ENCODE measurements at regions not wholly inside any gene's neighbourhood (a gene's known extent, or its start where the extent isn't known, plus 50 kb on each side); places are given as distances from the start of the nearest gene placed in this dataset.

GRCh38 chr1:228963795-228964177 lies 228.5 kb downstream of the RHOU start:
- H3K27me3 Mint-ChIP-seq (ENCODE audit: low read depth): peaks cover 12% of the 10 kb centered on the region

GRCh38 chr1:228964178-228965089 lies 229.2 kb downstream of the RHOU start:
- Mint-ChIP-seq H3K36me3 (ENCODE audit: low read depth) (no peaks in the 10 kb centered on the region), H3K4me3 (ENCODE audit: low read depth) (no peak overlapping the region), H3K27me3 (ENCODE audit: low read depth) (peaks cover 12% of the 10 kb centered on the region), H3K4me1 (ENCODE audit: low read depth) (no peaks in the 10 kb centered on the region), H3K27ac (no peak overlapping the region), H3K9me3 (no peaks in the 10 kb centered on the region)
- intact Hi-C loops (cut with micrococcal nuclease): no loop called here
- DNase-seq (ENCODE audit: low spot score): no peak

More at GRCh38 chr1:228963795-228964177, 228.5 kb downstream of the RHOU start:
- H3K27ac Mint-ChIP-seq: no peak overlapping the region
- intact Hi-C loops (cut with micrococcal nuclease): no loop called here
- no peaks in the 10 kb centered on the region for H3K9me3 Mint-ChIP-seq
- H3K4me3 Mint-ChIP-seq (ENCODE audit: low read depth): no peak overlapping the region
- DNase-seq (ENCODE audit: low spot score): no peak
- no peaks in the 10 kb centered on the region for H3K4me1 Mint-ChIP-seq (ENCODE audit: low read depth)
- no peaks in the 10 kb centered on the region for H3K36me3 Mint-ChIP-seq (ENCODE audit: low read depth)

DNA sequence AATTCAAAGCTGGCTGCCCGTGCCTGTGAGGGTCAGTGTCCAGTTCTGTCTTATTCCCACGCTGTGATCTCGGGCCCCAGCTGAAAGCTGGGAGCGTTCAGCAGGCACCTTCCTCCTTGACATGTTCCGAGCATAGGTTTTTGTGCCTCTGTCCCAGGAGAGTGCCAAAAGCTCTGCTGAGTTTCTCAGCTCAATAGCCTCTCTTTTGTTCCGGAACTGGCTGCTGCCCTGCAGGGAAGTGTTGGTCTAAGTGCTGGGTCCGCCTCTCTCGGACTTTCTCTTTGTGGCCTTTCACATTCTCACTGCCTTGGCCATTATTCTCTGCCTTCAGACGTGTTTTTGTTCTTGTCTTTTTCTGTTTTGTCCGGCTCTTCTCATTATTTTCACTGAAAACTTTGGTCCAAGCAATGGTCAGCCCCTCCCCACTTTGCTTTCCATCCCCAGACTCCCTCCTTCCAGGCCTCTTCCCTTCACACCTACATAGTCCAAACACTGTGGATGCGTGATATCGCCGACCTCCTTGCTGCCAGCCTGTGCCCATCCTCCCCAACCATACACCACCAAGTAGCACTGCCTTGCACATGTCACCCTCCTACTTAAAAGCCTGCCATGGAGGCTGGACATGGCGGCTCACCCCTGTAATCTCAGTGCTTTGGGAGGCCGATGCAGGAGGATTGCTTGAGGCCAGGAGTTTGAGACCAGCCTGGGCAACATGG lies 233.8 kb downstream of the RHOU start:
- Mint-ChIP-seq H3K4me1 (ENCODE audit: low read depth) (no peaks in the 10 kb centered on the region), H3K9me3 (no peaks in the 10 kb centered on the region), H3K27ac (no peak overlapping the region), H3K4me3 (ENCODE audit: low read depth) (no peak overlapping the region), H3K36me3 (ENCODE audit: low read depth) (no peaks in the 10 kb centered on the region), H3K27me3 (ENCODE audit: low read depth) (peaks cover 17% of the 10 kb centered on the region)
- intact Hi-C loops (cut with micrococcal nuclease): no loop called here
- DNase-seq (ENCODE audit: low spot score): no peak

- no peak overlapping the region for H3K27ac Mint-ChIP-seq
- H3K9me3 Mint-ChIP-seq: no peaks in the 10 kb centered on the region
- H3K36me3 Mint-ChIP-seq (ENCODE audit: low read depth): no peaks in the 10 kb centered on the region
- H3K27me3 Mint-ChIP-seq (ENCODE audit: low read depth): peaks cover 14% of the 10 kb centered on the region
- no peak for DNase-seq (ENCODE audit: low spot score)
- H3K4me3 Mint-ChIP-seq (ENCODE audit: low read depth): no peak overlapping the region
- no peaks in the 10 kb centered on the region for H3K4me1 Mint-ChIP-seq (ENCODE audit: low read depth)
- intact Hi-C loops (cut with micrococcal nuclease): no loop called here
Measured at GRCh38 chr1:228969953-228970800, 234.9 kb downstream of the RHOU start.

DNA sequence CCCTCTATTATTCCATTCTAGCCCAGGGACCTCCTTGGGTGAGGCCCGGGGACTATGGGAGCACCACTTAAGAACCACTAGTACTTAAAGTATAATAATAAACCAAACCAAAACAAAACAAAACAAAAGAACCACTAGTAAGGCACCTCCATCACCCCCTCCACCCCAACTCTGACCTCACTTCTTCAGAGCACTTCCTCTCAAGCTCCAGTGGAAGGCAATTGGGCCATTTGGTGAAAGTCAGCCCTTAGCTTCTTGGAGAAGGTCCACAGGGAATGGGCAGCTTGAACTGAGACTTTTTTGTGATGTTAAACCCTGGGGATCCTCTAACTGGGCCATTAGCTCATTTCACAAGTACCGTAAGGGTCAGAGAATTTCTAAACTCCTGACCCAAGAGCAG lies 237.3 kb downstream of the RHOU start:
- peaks cover 5% of the 10 kb centered on the region for H3K27me3 Mint-ChIP-seq (ENCODE audit: low read depth)
- H3K9me3 Mint-ChIP-seq: no peaks in the 10 kb centered on the region
- DNase-seq (ENCODE audit: low spot score): no peak
- intact Hi-C loops (cut with micrococcal nuclease): no loop called here
- no peak overlapping the region for H3K4me3 Mint-ChIP-seq (ENCODE audit: low read depth)
- H3K36me3 Mint-ChIP-seq (ENCODE audit: low read depth): no peaks in the 10 kb centered on the region
- H3K27ac Mint-ChIP-seq: no peak overlapping the region
- no peaks in the 10 kb centered on the region for H3K4me1 Mint-ChIP-seq (ENCODE audit: low read depth)

- H3K27me3 Mint-ChIP-seq (ENCODE audit: low read depth): peaks cover 5% of the 10 kb centered on the region
Measured at GRCh38 chr1:228974273-228974672, 239.0 kb downstream of the RHOU start.

GRCh38 chr1:228975238-228975907 lies 240.1 kb downstream of the RHOU start:
- H3K4me3 Mint-ChIP-seq (ENCODE audit: low read depth): no peak overlapping the region
- no peak for DNase-seq (ENCODE audit: low spot score)
- H3K36me3 Mint-ChIP-seq (ENCODE audit: low read depth): no peaks in the 10 kb centered on the region
- peaks cover 2% of the 10 kb centered on the region for H3K27me3 Mint-ChIP-seq (ENCODE audit: low read depth)
- H3K4me1 Mint-ChIP-seq (ENCODE audit: low read depth): no peaks in the 10 kb centered on the region
- no peak overlapping the region for H3K27ac Mint-ChIP-seq
- no peaks in the 10 kb centered on the region for H3K9me3 Mint-ChIP-seq
- intact Hi-C loops (cut with micrococcal nuclease): no loop called here

More at GRCh38 chr1:228974273-228974672, 239.0 kb downstream of the RHOU start:
- Mint-ChIP-seq H3K9me3 (no peaks in the 10 kb centered on the region), H3K36me3 (ENCODE audit: low read depth) (no peaks in the 10 kb centered on the region), H3K4me3 (ENCODE audit: low read depth) (no peak overlapping the region), H3K27ac (no peak overlapping the region), H3K4me1 (ENCODE audit: low read depth) (no peaks in the 10 kb centered on the region)
- DNase-seq (ENCODE audit: low spot score): no peak
- intact Hi-C loops (cut with micrococcal nuclease): no loop called here

- Mint-ChIP-seq H3K9me3 (no peaks in the 10 kb centered on the region), H3K4me3 (ENCODE audit: low read depth) (no peak overlapping the region), H3K27me3 (ENCODE audit: low read depth) (no peaks in the 10 kb centered on the region), H3K27ac (no peak overlapping the region), H3K4me1 (ENCODE audit: low read depth) (no peaks in the 10 kb centered on the region), H3K36me3 (ENCODE audit: low read depth) (no peaks in the 10 kb centered on the region)
- intact Hi-C loops (cut with micrococcal nuclease): no loop called here
- no peak for DNase-seq (ENCODE audit: low spot score)
Measured at GRCh38 chr1:228976316-228976715, 241.0 kb downstream of the RHOU start.

GRCh38 chr1:228977307-228977706 lies 242.0 kb downstream of the RHOU start:
- DNase-seq (ENCODE audit: low spot score): no peak
- intact Hi-C loops (cut with micrococcal nuclease): no loop called here
- no peaks in the 10 kb centered on the region for H3K9me3 Mint-ChIP-seq
- no peaks in the 10 kb centered on the region for H3K36me3 Mint-ChIP-seq (ENCODE audit: low read depth)
- H3K27me3 Mint-ChIP-seq (ENCODE audit: low read depth): no peaks in the 10 kb centered on the region
- H3K4me3 Mint-ChIP-seq (ENCODE audit: low read depth): no peak overlapping the region
- no peaks in the 10 kb centered on the region for H3K4me1 Mint-ChIP-seq (ENCODE audit: low read depth)
- H3K27ac Mint-ChIP-seq: no peak overlapping the region

GRCh38 chr1:228977741-228978140 lies 242.5 kb downstream of the RHOU start:
- DNase-seq (ENCODE audit: low spot score): no peak

DNA sequence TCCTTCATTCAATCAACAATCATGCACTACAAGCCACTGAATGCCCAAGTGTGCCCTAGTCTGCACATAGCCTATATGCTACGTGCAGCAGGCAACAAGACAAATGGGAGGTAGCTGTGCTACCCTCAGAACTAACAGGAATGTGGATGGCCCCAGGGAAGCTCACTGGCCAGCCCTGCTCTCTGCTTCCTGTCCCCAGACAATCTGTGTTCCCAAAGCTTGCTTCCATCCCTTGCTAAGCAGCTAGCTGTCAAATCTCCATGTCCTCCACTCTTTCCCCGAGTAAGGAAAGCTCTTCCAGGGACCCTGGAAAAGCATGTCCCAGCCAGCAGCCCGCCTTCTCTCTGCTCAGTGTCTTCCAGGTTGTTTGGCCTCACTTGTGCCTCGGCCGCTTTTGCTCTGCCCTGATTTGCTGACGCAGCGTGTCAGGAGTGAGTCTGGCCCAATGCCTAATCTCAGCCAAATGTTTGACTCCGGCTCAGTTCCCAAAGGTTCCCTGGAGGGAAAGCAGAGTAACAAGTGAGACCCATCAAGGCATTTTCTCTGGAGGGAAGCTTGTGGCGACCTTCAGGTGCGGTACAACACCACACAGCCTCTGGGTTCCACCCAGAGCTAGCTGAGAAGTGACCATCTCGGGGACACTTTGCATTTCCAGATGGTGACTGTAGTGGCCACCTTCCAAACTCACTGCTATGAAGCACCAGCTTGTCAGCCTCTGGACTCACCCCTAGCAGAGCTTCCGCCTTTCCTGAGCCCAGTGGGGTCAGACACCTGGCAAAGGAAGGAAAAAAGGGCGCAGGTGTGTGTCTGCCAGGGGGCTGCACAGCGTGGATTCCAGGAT lies 243.4 kb downstream of the RHOU start:
- Mint-ChIP-seq H3K36me3 (ENCODE audit: low read depth) (no peaks in the 10 kb centered on the region), H3K4me3 (ENCODE audit: low read depth) (no peak overlapping the region), H3K27me3 (ENCODE audit: low read depth) (no peaks in the 10 kb centered on the region), H3K9me3 (no peaks in the 10 kb centered on the region), H3K4me1 (ENCODE audit: low read depth) (no peaks in the 10 kb centered on the region), H3K27ac (no peak overlapping the region)
- intact Hi-C loops (cut with micrococcal nuclease): no loop called here
- no peak for DNase-seq (ENCODE audit: low spot score)

More at GRCh38 chr1:228977741-228978140, 242.5 kb downstream of the RHOU start:
- H3K9me3 Mint-ChIP-seq: no peaks in the 10 kb centered on the region
- no peak overlapping the region for H3K27ac Mint-ChIP-seq
- no peaks in the 10 kb centered on the region for H3K36me3 Mint-ChIP-seq (ENCODE audit: low read depth)
- H3K4me3 Mint-ChIP-seq (ENCODE audit: low read depth): no peak overlapping the region
- intact Hi-C loops (cut with micrococcal nuclease): no loop called here
- no peaks in the 10 kb centered on the region for H3K27me3 Mint-ChIP-seq (ENCODE audit: low read depth)
- H3K4me1 Mint-ChIP-seq (ENCODE audit: low read depth): no peaks in the 10 kb centered on the region
